ENCODE measurements at regions not wholly inside any gene's neighbourhood (a gene's known extent, or its start where the extent isn't known, plus 50 kb on each side); places are given as distances from the start of the nearest gene placed in this dataset.

- no peak for DNase-seq (ENCODE audit: low read depth)
These were observed 59.4 kb upstream of the RMDN2 start for GRCh38 chr2:37865640-37866039.

GRCh38 chr2:37866171-37866934 is 58.7 kb upstream of the RMDN2 start:
- no peak for DNase-seq (ENCODE audit: low read depth)

- DNase-seq (ENCODE audit: low read depth), result no peak
These were observed 57.9 kb upstream of the RMDN2 start for GRCh38 chr2:37867166-37867565.

- no peak for DNase-seq (ENCODE audit: low read depth)
These were observed 56.2 kb upstream of the RMDN2 start for GRCh38 chr2:37868866-37869265.

- no peak for DNase-seq (ENCODE audit: low read depth)
These were observed 55.8 kb upstream of the RMDN2 start for GRCh38 chr2:37869304-37869703.

GRCh38 chr2:37869771-37870170 is 55.3 kb upstream of the RMDN2 start:
- no peak for DNase-seq (ENCODE audit: low read depth)

- no peak for DNase-seq (ENCODE audit: low read depth)
These were observed 54.3 kb upstream of the RMDN2 start for GRCh38 chr2:37870829-37871228.

GRCh38 chr2:37871456-37872191 is 53.5 kb upstream of the RMDN2 start:
- DNase-seq (ENCODE audit: low read depth), result no peak

GRCh38 chr2:37872192-37872750 is 52.8 kb upstream of the RMDN2 start:
- DNase-seq (ENCODE audit: low read depth), result no peak

- DNase-seq (ENCODE audit: low read depth), result no peak
These were observed 51.9 kb upstream of the RMDN2 start for GRCh38 chr2:37873229-37873628.

GRCh38 chr2:37873749-37874330 is 51.2 kb upstream of the RMDN2 start:
- no peak for DNase-seq (ENCODE audit: low read depth)

GRCh38 chr2:37874470-37874869 is 50.6 kb upstream of the RMDN2 start:
- DNase-seq (ENCODE audit: low read depth), result no peak

Measured in stromal cell of bone marrow (primary cell).